Psoas muscle (tissue), 7 donors: ENCODE measurements at regions not wholly inside any gene's neighbourhood (a gene's known extent, or its start where the extent isn't known, plus 50 kb on each side); places are given as distances from the start of the nearest gene placed in this dataset.

Experiments used
- ATAC-seq, 4 donors: fragments of 200-7000 bp; cut with Tn5 transposase; one replicate each; pipeline ENCODE4 v1.9.1; 2020; ENCODE audit warnings: moderate library complexity in 3 of 4, mild to moderate bottlenecking in 2 of 4
- DNase-seq, 2 donors: peaks; one replicate each; pipeline ENCODE4 v3.0.0-alpha.2; 2020
- H3K27ac ChIP-seq: fragments of 200-600 bp; one replicate; pipeline ENCODE4 v1.8.0; 2022
- H3K27me3 ChIP-seq, 3 donors: fragments of 200-600 bp in 1 of 3; one replicate each; pipeline versions ENCODE4 v1.6.1 to v1.8.0; 2013 to 2022; ENCODE audit warnings: low read length in 2 of 3, mild to moderate bottlenecking in 2 of 3, moderate library complexity in 1 of 3; ENCODE audit not compliant: insufficient read depth in 3 of 3
- H3K36me3 ChIP-seq, 2 donors: fragments of 200-600 bp in 1 of 2; one replicate each; pipeline versions ENCODE4 v1.6.1 to v1.8.0; 2013 to 2022; ENCODE audit warnings: low read depth in 1 of 2, mild to moderate bottlenecking in 1 of 2, moderate library complexity in 1 of 2; ENCODE audit not compliant: insufficient read depth in 1 of 2
- H3K4me1 ChIP-seq: fragments of 200-600 bp; one replicate; pipeline ENCODE4 v1.8.0; 2022
- H3K4me3 ChIP-seq: fragments of 200-600 bp; one replicate; pipeline ENCODE4 v1.8.0; 2022; ENCODE audit warnings: mild to moderate bottlenecking
- H3K9me3 ChIP-seq: fragments of 200-600 bp; one replicate; pipeline ENCODE4 v1.8.0; 2022
- CTCF ChIP-seq: fragments of 200-600 bp; IDR thresholded peaks from one replicate; pipeline ENCODE4 v1.8.0; 2022; ENCODE audit warnings: antibody characterized with exemption
- WGBS, 3 donors: extraction: QIAGEN DNeasy Blood & Tissue Kit; methylation state at CpG; one replicate each; pipeline versions ENCODE4 v1.1.6 to v1.1.7; 2013; 5-methylcytosine and 5-hydroxymethylcytosine counted together
- intact Hi-C, 2 donors: fragments of 100-400 bp; cut with DNase I; formaldehyde crosslinking; loops; one replicate each; pipeline versions ENCODE4 v1.11.0 to v1.14.2; 2022
- donor health status: healthy with polysubstance abuse.
- donor health status: DM: no; HTN: no; CAD: no; lungs with moderate emphysema.
- donor health status: Bipolar disorder and iron deficiency.
- donor health status: healthy.
- donor health status: DM: yes; HTN: yes; CAD: no.
- donor health status: DM: no; HTN: no; CAD: no.
- donor health status: DM: yes; HTN: yes; CAD: no.

DNA sequence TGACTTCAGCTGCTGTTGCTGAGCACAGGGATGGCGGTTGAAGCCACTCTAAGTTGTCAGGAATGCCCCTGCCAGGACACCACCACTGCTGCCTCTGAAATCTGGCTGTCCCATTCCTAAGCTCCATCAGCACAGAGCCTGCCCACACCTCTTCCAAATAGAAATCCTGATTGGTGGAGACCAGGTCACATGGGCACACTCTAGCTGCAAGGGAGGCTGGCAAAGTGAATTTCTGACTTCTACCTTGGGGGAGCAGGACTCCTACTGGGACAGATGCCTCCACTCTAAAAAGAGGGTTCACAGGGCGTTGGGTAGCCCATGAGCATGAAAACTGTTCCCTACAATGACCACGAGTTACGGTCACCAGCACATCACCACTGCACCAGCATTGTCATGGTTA is 83.8 kb upstream of the TARDBP start:
- Histone ChIP-seq H3K27me3 (no peaks in the 10 kb centered on the region), H3K4me3 (no peak overlapping the region), H3K36me3 (no peaks in the 10 kb centered on the region), H3K27ac (no peak overlapping the region), H3K9me3 (no peaks in the 10 kb centered on the region), H3K4me1 (no peaks in the 10 kb centered on the region)
- intact Hi-C loops: no loop called here
- ATAC-seq (no peak), DNase-seq (no peak)
- no peak for TF ChIP-seq CTCF
- 84 to 90% (median 86%) methylated on average over 4 of the region's 4 CpGs for WGBS, 3 donors

GRCh38 chr1:10932088-10932487 is 80.4 kb upstream of the TARDBP start:
- Histone ChIP-seq H3K27ac (no peak overlapping the region), H3K36me3 (no peaks in the 10 kb centered on the region), H3K4me3 (no peak overlapping the region), H3K4me1 (no peaks in the 10 kb centered on the region), H3K9me3 (no peaks in the 10 kb centered on the region), H3K27me3 (no peaks in the 10 kb centered on the region)
- TF ChIP-seq CTCF: no peak
- ATAC-seq (no peak), DNase-seq (no peak)
- intact Hi-C loops: no loop called here
- 85 to 88% (median 85%) methylated on average over 6 of the region's 6 CpGs for WGBS, 3 donors

- Histone ChIP-seq H3K27ac (no peak overlapping the region), H3K9me3 (no peaks in the 10 kb centered on the region), H3K4me1 (no peaks in the 10 kb centered on the region), H3K36me3 (no peaks in the 10 kb centered on the region), H3K27me3 (no peaks in the 10 kb centered on the region), H3K4me3 (no peak overlapping the region)
- intact Hi-C loops: no loop called here
- DNase-seq (no peak), ATAC-seq (no peak)
- no peak for TF ChIP-seq CTCF
- whole genome bisulfite sequencing, 3 donors: 67 to 72% (median 68%) methylated on average over 11 to 12 of the region's 12 CpGs
Observed at GRCh38 chr1:10934150-10934818, 78.2 kb upstream of the TARDBP start.

DNA sequence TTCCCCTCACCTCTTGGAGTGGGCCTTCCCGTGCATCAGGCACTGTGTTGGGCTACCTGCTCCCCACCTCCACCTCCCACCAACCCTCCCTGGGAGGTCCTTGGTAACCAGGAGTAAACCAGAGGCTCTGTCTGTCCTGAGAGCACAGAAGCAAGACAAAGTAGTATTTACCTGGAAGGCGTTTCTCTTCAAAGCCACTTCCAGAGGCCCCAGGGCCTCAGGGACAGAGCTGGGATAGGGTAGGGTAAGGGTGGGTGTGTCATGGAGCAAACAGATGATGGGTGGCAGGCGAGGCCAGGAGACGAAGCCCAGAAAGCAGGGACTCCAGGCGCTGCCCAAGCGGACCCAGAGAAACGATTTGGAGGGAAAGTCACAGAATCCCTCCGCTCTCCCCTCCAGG is 77.2 kb upstream of the TARDBP start:
- H3K27ac ChIP-seq: no peak overlapping the region
- WGBS, 3 donors: 64 to 70% (median 65%) methylated on average over 8 of the region's 8 CpGs
- no peak overlapping the region for H3K4me3 ChIP-seq
- no peaks in the 10 kb centered on the region for H3K9me3 ChIP-seq
- intact Hi-C loops: no loop called here
- no peaks in the 10 kb centered on the region for H3K36me3 ChIP-seq
- ATAC-seq (no peak), DNase-seq (no peak)
- TF ChIP-seq CTCF: no peak
- H3K4me1 ChIP-seq: no peaks in the 10 kb centered on the region
- no peaks in the 10 kb centered on the region for H3K27me3 ChIP-seq

GRCh38 chr1:10935724-10936123 is 76.7 kb upstream of the TARDBP start:
- H3K36me3 ChIP-seq: no peaks in the 10 kb centered on the region
- no peak overlapping the region for H3K4me3 ChIP-seq
- no peak for ATAC-seq
- intact Hi-C loops: no loop called here
- H3K4me1 ChIP-seq: no peaks in the 10 kb centered on the region
- DNase-seq: no peak
- no peak for TF ChIP-seq CTCF
- H3K27ac ChIP-seq: no peak overlapping the region
- WGBS, 3 donors: 84 to 91% (median 85%) methylated on average over 7 of the region's 7 CpGs
- H3K9me3 ChIP-seq: no peaks in the 10 kb centered on the region
- no peaks in the 10 kb centered on the region for H3K27me3 ChIP-seq
